HG03342 (cell line): ENCODE measurements at regions not wholly inside any gene's neighbourhood (a gene's known extent, or its start where the extent isn't known, plus 50 kb on each side); places are given as distances from the start of the nearest gene placed in this dataset.
"Not testable (repeated sequence)": the region's sequence is repeated elsewhere in the genome, so short reads cannot be mapped to it uniquely, and the experiment has no call there.

ENCODE experiments used
- ATAC-seq: cut with Tn5 transposase; IDR thresholded peaks from one replicate; pipeline ENCODE4 v1.9.1; 2021; ENCODE audit warnings: mild to moderate bottlenecking, moderate library complexity; ENCODE audit not compliant: unreplicated experiment

DNA sequence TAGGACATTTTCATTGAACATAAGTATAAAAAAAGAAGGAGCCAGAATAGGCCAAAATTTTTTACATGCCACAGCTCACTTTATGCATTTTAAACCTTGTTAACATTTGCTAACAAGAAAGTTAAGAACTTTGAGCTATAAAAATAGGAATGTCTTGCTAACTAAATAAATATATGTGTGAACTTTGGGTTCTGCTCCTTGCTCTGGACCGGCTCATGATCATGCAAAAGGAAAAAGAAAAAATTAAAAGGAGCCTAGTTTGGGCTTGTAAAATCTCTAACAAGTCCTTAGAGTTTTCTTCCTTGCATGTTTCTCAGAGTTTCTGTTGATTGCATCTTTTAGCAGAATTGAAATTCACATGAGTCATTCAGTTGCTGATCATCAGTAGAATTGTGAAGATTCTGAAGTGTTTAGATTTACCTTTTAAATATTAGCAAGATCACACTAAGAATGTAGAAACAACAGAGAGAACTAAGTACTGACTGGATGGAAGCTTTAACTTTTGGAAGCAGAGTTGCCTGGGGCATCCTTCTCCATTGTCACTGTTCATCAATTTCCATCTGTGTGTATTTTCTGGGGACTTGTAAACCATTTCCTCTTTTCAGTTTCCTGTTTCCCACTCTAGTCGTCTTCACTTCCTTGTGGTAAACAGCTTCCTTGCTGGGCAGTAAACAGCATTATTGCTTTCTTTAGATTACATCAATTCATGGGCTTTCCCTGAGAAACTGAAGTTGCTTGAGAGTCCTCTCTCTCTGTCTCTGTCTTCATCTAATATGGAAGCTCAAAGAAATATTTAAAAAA is 458.4 kb upstream of the BTBD3 start:
- ATAC-seq, result no peak

DNA sequence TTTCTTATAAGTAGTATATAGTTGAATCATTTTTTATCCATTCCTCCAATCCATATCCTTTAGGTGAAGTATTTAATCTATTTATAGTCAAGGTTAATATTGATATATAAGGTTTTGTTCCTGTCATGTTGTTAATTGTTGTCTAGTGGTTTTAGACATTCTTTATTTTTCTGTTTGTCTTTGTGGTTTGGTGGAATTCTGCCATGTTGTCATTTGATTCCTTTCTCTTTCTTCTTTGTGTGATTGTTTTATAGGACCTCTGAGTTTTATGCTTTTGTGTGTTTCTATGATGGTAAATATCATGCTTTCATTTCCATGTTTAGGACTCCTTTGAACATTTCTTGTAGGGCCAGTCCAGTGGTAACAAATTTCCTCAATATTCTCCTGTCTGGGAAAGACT is 450.3 kb upstream of the BTBD3 start:
- ATAC-seq, result no peak

DNA sequence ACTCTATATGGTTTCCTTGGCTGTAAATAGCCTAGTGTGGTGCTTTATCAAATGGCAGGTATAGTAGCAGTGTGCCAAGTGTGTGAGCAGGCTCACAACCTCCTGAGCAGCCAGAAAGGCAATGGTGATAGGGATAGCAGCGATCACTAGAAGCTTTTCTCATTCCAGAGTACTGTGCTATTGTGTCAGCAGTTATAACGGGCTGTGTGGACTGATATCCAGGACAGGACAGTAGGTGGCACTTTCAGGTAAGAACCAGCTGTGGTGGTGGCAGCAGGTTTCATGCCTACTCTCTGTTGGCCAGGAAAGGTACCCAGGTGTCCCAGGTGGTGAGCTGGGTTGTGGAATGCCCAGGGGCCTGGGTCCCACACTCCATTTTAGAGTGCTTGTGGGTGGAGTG is 448.8 kb upstream of the BTBD3 start:
- ATAC-seq, result no peak

DNA sequence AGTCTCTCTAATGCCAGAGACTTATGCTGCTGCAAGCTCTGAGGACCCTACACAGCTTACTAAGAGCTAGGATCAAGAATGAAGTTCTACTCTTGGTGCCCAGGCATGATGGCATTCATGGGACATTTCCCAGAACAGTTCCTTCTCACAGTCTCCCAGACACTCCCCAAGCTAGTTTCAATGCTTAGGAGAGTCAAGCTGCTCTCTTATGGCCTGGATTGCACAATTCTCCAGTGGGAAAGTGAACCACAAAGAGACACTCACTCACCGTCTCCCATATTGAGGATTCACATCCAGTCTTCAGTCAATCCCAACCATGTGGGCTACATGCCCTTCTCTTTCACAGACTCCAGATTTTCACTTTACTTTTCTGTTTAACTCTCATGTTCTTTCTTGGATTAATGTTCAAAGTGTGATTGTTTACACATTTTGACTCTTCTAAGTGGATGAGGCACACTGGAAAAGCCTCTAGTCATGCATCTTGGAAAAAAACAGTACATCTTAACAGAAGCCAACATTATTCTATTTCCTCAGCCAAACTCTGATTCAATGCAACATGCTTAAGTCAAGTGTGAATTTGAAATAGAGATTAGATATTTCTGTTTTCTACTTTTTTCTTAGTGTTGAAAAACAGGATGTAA is 447.8 kb upstream of the BTBD3 start:
- no peak for ATAC-seq

DNA sequence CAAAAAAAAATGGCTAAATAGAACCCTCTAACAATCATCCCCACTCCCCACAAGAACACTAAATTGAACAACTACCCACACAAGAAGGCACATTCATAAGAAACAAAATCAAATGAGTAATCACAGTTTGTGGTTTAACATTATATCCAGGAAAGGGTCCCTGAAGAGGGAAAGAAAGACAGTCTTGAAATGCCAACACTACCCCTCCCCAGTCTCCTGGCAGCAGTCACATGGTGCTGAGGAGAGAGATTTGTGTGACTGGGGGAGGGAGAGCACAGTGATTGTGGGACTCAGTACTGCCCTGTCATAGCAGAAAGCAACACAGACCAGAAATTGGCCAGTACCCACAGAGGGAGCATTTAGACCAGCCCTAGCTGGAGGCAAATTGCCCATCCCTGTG is 443.7 kb upstream of the BTBD3 start:
- ATAC-seq, result no peak

DNA sequence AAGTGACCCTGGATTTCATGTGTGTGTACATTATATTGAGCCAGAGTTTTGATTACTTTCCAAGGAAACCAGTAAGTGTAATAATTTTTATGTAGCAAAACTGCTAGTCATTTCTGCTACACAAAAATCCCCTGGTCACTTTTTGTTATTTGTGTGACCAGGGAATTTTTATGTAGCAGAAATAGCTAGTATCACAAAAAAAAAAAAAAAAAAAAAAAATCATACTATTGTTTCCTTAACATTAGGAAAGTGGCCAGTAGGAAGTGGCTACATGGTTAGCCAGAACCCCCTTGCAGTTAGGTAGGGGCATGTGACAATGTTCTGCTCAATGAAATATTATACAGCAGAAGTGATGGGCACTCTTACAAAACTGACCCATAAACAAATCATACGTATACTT is 434.0 kb upstream of the BTBD3 start:
- no peak for ATAC-seq

DNA sequence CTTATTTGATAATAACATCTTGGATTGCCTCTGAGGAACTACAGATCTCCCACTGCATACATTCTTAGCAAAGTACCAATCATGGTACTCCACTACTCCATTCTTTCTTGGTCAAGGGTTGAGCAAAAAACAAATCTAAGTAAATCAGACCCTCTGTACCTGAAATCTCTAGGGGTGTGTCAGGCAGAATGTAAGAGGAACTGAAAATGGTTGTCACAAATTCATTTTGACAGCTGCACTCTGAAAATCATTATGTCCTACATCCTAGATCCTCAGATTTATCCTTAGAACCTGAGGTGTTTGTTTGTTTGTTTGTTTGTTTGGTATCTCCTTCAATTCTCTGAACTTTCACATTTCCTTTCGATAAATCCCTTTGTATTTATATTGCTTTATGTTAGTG is 433.2 kb upstream of the BTBD3 start:
- no peak for ATAC-seq

DNA sequence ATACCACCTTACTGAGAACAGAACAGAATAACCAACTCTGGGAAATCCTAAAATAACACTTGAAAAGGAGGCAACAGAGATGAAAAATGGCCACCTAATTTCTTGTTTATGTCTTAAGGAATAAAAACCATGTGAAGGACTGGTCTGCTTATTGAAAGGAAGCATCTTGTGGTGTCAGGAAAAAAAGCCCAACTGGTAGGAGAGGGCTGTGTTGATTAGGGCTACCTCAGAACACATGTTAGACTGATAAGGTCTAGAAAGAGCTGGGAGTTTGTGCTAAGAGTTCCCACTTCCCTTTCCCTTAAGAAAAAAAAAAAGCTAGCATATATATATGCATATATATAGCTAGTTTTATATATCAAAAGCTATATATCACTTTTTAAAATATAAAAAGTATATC is 425.3 kb upstream of the BTBD3 start:
- ATAC-seq, result no peak

DNA sequence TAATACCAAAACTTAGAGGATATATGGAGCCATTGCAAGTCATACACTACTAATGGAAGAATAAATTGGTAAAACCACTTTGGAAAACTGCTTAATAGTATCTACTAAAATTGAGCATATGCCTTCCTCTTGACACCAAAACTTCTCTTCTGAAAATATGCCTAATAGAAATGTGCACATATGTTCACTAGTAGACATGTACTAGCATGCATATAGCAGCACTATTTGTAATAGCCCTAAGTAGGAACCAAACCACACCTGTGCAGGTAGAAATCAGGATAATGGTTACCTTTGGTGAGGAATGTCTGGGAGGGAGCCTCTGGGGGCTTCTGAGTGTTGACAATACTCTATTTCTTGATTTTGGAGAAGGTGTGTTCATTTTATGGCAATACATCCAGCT is 424.8 kb upstream of the BTBD3 start:
- no peak for ATAC-seq

DNA sequence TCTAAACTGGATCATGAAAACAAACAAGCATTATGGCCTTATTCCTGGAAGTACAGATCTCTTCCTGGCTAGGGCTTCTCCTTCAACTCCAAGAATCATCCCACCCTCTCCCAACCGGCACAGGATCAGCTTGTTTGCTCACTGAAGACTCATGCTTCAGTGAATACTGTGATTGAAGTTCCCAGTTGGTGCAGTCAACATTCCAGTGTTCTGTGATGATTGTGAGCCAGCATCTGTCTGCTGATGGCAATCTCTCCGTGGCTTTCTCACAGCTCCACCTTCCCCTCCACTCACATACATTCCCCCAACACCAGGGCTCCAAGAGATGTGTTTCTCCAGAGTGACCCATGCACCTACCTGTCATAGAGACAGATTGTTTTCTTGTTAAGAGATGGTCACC is 421.3 kb upstream of the BTBD3 start:
- no peak for ATAC-seq

DNA sequence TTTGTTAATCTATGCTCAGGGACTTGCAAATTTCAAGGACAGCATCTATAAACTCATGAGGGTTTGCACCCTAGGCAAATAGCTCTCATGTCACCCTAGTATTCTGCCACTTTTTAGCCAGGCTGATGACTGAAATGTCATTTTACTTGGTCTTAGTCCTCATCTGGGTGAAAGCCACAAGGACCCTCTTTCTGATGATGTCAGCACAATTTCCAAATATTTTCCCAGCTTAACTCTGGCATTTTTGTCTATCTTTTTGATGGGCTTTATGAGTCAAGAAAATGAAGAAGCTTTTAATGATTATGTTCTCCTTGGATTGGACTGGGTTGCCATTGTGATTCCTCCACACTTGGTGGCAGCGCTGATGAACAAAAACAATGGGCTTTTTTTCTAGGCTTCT is 420.1 kb upstream of the BTBD3 start:
- no peak for ATAC-seq

DNA sequence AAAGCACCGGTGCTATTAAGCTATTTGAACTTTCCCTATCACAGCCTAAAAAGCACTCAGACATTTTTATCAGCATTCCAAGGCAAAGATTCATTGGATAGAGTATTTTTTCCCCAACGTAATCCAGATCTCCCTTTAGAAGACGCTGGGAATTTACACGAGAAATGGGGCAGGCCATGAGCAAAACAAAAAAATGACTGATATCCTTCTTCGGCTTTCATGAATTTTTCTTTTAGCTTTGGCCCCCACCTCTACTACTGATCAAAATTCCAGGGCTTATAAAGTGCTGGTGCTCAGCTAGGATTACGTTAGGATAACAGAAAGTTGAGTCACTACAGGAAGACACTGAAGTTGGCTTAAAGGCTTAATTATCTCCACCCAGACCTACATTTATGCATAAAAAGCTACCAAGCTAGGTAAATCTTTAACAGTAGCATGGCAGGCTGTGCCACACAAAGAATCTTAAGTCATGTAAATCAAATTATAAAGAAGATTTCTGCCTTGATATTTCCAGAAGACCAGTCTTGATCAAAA is 418.5 kb upstream of the BTBD3 start:
- ATAC-seq, result no peak

DNA sequence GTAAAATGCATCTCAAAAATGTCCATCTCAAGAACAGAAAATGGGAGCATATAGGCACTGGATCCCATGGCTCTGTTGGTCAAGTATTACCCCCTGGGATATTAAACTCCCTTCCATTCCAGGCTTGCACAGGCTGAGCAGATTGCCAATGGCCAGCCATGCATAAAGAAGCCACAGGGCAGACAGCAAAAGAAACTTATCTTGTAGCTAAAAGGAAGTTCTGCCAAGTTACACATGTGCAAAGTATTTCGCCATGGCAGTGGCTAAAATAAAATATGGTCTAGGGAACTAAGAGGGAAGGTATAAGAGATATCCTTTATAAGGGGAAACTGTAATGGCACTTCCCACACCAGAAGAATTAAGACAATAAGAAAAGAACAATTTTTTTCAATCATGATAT is 415.6 kb upstream of the BTBD3 start:
- no peak for ATAC-seq

DNA sequence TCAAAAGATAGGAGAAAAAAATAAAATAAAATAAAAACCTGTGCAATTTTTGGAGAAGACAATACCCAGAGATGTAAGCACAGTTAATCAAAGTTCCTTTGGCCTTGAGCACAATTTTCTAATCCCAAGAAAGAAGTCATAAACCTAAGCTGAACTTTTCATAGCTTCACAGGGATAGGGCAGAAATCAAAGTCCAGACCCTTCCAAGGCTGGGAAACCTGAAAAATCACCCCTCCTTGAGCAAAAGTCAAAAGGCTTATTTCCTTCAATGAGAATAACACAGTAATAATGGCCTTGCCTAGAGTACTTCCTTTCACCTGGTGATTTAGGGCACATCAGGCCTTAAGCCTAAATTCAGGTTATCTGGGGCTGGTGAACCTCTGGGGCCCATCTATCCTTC is 415.0 kb upstream of the BTBD3 start:
- ATAC-seq, result no peak

DNA sequence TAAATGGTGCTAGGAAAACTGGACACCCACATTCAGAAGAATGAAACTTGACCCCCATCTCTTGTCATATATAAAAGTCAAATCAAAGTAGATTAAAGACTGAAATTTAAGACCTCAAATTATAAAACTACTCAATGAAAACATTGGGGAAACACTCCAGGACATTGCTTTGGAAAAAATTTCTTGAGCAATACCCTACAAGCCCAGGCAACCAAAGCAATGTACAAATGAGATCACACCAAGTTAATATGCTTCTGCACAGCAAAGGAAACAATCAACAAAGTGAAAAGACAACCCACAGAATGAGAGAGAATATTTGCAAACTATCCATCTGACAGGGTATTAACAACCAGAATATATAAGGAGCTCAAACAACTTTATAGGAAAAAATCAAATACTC is 407.9 kb upstream of the BTBD3 start:
- ATAC-seq, result no peak

DNA sequence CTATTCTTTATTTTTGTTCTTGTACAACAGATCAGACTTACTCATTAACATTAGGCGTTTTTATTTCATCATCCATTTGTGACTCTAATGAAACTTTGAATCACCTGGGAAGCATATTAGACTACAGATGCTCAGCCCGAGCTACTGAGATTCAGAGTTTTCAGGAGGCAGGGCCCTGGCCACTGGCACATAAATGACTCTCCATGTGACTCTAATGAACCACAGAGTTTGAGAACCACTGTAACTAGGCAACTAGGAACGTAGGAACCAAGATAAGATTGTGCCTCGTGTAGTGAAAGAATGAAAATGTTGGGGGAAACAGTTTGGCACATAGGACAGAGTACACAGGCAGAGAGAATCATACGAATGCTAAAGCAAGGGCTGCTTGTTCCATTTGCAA is 405.9 kb upstream of the BTBD3 start:
- ATAC-seq, result no peak

DNA sequence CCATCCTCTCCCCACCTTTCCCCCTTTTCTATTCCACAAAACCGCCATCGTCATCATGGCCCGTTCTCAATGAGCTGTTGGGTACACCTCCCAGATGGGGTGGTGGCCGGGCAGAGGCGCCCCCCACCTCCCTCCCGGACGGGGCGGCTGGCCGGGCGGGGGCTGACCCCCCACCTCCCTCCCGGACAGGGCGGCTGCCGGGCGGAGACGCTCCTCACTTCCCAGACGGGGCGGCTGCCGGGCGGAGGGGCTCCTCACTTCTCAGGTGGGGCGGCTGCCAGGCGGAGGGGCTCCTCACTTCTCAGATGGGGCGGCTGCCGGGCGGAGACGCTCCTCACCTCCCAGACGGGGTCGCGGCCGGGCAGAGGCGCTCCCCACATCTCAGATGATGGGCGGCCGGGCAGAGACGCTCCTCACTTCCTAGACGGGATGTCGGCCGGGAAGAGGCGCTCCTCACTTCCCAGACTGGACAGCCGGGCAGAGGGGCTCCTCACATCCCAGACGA is 404.4 kb upstream of the BTBD3 start:
- ATAC-seq, result not testable (repeated sequence)

DNA sequence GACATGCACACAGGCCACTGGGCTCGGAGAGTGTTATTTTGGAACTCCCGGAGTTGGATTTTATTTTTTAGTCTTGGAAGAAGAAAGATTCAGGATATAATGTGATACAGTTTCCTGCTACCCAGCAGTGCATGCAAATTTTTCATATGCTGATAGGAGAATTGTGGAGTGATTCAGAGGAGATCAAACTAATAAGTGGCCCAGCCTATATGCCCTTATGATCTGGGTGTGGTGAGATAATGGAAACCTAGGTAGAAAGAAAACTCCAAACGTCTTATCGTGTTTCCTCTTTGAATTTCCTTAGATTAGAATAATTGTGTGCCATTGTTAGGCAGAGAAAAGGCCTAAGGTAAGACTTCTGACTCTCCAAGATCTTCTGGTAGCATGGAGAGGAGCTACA is 401.2 kb upstream of the BTBD3 start:
- no peak for ATAC-seq

DNA sequence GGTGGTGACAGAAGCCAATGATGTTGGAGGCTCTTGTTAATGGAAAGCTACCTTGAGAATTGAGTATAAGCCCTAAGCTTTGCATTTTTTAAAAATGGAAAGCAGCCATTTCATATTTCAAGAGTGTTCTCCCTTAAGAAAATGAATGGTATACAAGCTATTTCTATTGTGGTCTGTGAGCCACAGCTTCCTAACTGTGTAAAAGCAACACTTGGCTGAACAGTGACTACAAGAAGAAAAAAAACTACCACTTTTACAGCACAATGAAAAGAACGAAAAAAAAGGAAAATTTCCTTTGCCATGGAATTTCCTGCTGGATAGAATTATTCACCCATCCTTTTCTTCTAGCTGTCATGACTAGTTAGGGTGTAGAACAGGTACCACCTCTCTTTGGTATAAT is 397.1 kb upstream of the BTBD3 start:
- ATAC-seq, result no peak

DNA sequence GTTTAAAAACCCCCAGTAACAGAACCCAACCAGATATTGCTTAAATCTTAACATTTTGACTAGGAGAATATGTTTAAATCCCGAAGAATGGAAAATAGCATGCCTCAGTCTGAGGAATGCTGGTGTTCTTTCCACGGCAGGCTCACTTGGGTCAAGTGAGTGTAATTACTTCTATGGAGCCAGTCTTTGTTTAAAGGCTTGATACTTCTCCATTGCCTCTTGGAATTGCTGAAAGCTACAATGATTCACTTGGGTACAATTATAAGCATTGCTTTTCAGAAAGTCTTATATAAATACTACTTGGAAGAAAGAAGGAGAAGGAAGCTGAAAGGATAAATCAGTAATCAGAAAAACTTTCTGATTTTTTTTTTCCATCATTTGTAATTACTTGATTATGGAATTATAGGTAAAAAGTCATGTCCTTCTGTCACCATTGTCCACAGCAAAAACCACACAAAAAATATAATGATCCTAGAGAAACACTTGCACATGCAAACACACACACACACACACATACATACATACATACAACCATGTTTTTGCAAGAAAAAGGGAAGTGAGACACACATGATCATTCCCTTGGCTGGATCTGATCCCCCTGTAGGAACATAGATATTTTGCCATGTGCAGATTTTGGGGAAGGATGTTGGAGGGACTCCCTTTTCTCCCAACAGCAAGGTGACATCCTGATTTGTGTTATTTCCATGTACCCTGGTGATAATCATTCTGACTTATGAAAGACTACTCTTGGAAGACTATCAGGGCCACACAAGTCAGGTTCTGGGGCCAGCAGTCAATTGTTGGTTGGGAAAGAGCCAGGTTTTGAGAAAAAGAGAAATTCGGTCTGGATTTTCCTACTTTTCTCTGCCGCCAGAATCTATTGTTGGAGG is 396.0 kb upstream of the BTBD3 start:
- ATAC-seq, result no peak

DNA sequence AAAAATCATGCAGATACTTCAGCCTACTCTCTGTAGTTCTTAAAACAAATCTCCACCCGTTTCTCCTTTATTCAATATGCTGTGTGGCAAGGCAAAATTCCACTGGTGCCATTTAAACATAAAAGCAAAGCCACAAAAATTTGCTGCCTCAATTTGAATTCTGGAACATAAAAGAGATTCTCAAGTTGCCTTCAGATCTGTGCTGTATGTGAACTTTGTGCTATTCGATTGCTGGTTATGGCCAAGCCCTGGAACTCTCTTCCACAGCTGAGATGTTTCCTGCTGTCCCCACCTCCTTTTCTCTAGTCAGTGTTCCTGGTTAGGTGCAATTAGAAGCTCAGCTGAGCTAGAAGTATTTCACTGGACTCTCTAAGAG is 395.3 kb upstream of the BTBD3 start:
- ATAC-seq, result no peak
